GM23248 (cell line): ENCODE measurements at regions not wholly inside any gene's neighbourhood (a gene's known extent, or its start where the extent isn't known, plus 50 kb on each side); places are given as distances from the start of the nearest gene placed in this dataset.

Source experiments
- DNase-seq: peaks from one replicate; pipeline ENCODE4 v3.0.0-alpha.2; 2015
- H2AFZ ChIP-seq: fragments of 200-600 bp; sonication (generic); 2 replicates; pipeline ENCODE4 v1.6.1; 2016; ENCODE audit warnings: antibody characterized with exemption
- H3F3A ChIP-seq: fragments of 200-600 bp; sonication (generic); 2 replicates; pipeline ENCODE4 v1.6.1; 2016; ENCODE audit warnings: mild to moderate bottlenecking, antibody characterized with exemption, mixed run types; ENCODE audit not compliant: insufficient read depth
- H3K27ac ChIP-seq: fragments of 200-600 bp; sonication (generic); 2 replicates; pipeline ENCODE4 v1.5.1; 2016; ENCODE audit warnings: mild to moderate bottlenecking
- H3K27me3 ChIP-seq: fragments of 200-600 bp; sonication (generic); replicated peaks from 2 replicates; pipeline ENCODE4 v1.6.1; 2016; ENCODE audit warnings: mild to moderate bottlenecking; ENCODE audit not compliant: insufficient read depth
- H3K36me3 ChIP-seq: fragments of 200-600 bp; sonication (generic); 2 replicates; pipeline ENCODE4 v1.6.1; 2016; ENCODE audit warnings: low read depth, mild to moderate bottlenecking
- H3K4me1 ChIP-seq: fragments of 200-600 bp; sonication (generic); 2 replicates; pipeline ENCODE4 v1.6.1; 2016; ENCODE audit warnings: mild to moderate bottlenecking; ENCODE audit not compliant: insufficient read depth
- H3K4me2 ChIP-seq: fragments of 200-600 bp; sonication (generic); one replicate; pipeline ENCODE4 v1.6.1; 2016; ENCODE audit warnings: mild to moderate bottlenecking; ENCODE audit not compliant: unreplicated experiment
- H3K4me3 ChIP-seq: fragments of 200-600 bp; sonication (generic); 2 replicates; pipeline ENCODE4 v1.5.1; 2016; ENCODE audit warnings: mild to moderate bottlenecking
- H3K79me2 ChIP-seq: fragments of 200-600 bp; sonication (generic); 2 replicates; pipeline ENCODE4 v1.6.1; 2016; ENCODE audit warnings: mild to moderate bottlenecking; ENCODE audit not compliant: insufficient read depth
- H3K9ac ChIP-seq: fragments of 200-600 bp; sonication (generic); 2 replicates; pipeline ENCODE4 v1.6.1; 2016; ENCODE audit warnings: mild to moderate bottlenecking
- H3K9me2 ChIP-seq: fragments of 200-600 bp; sonication (generic); 2 replicates; pipeline ENCODE4 v1.6.1; 2016; ENCODE audit warnings: mixed run types, mild to moderate bottlenecking, moderate library complexity; ENCODE audit not compliant: insufficient read depth
- H3K9me3 ChIP-seq: fragments of 200-600 bp; sonication (generic); one replicate; pipeline ENCODE4 v1.6.1; 2017; ENCODE audit warnings: low read depth
- H4K20me1 ChIP-seq: fragments of 200-600 bp; sonication (generic); 2 replicates; pipeline ENCODE4 v1.6.0; 2016; ENCODE audit not compliant: insufficient read depth
- EZH2 ChIP-seq: fragments of 200-600 bp; sonication (generic); IDR thresholded peaks from 2 replicates; pipeline ENCODE4 v1.6.1; 2018; ENCODE audit warnings: antibody characterized with exemption, mild to moderate bottlenecking; ENCODE audit not compliant: insufficient read depth, poor library complexity, severe bottlenecking
- EZH2phosphoT487 ChIP-seq: fragments of 200-600 bp; sonication (generic); IDR thresholded peaks from 2 replicates; pipeline ENCODE4 v1.6.1; 2018; ENCODE audit warnings: antibody characterized with exemption, moderate library complexity, mild to moderate bottlenecking, low read depth; ENCODE audit not compliant: insufficient read depth
- WGBS, 2 experiments: methylation state at CpG; one replicate each; pipeline ENCODE4 v1.1.6; 2015 to 2017; ENCODE audit warnings: low lambda C conversion rate in 2 of 2, low coverage in 1 of 2; ENCODE audit errors: missing lambda C conversion rate in 2 of 2; 5-methylcytosine and 5-hydroxymethylcytosine counted together
- in situ Hi-C: fragments of 300-500 bp; cut with MboI; formaldehyde crosslinking; loops from 2 replicates; pipeline ENCODE4 v1.15.0; 2020

DNA sequence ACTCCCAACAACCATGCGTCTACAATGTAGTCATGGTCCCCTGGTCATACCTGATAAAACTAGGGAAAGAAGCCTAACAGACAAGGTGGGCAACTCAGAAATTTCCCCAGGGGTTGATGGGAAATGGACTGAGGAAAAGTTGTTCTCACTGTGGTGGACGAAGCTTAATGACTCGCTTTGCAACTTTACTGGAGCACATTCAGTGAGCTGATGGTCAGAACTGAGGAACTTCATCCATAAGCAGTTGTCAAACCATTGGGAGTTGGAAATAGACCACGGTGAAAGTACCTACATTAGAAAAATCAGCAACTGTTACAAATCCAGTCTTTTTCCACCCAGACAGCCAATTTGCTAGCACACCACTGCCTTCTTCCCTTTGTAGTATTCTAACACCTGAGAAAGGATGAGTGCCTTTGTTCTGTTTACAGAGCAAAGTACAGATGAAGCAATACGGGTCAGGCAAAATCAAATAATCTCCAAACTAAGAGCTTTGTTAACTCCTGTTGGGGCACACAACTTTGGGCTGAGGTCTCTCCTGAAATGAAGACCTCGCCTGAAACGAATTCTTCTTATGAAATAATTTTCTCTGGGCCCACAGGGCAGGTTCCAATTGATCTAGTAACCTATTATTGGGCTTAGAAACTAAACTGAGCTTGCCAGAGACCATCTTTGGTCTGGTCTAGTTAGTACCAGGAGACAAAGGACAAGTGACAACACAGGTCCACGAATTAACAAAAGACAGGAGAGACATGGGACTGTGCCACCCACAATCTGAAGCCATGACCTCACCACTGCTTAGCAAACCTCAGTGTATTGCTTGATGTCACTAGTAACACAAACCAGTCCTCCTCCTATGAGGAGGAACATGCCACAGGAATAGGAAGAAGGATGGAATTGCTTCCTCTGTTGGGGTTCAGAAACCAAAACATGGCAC, 58.9 kb upstream of the NFKB1 start:
- Histone ChIP-seq H3K9me3 (no peaks in the 10 kb centered on the region), H3K27me3 (no peaks in the 10 kb centered on the region), H3F3A (peaks cover 18% of the 10 kb centered on the region), H3K27ac (no peak overlapping the region), H3K4me3 (no peak overlapping the region), H3K4me1 (peaks cover 22% of the 10 kb centered on the region), H3K36me3 (no peaks in the 10 kb centered on the region), H3K9me2 (no peaks in the 10 kb centered on the region), H4K20me1 (no peaks in the 10 kb centered on the region), H3K9ac (no peak overlapping the region), H3K4me2 (no peak overlapping the region), H2AFZ (no peak overlapping the region), H3K79me2 (no peaks in the 10 kb centered on the region)
- 83 to 84% methylated on average over 8 of the region's 8 CpGs for WGBS, 2 experiments
- in situ Hi-C loops: loop anchor here (10.0 kb wide), 1 partner anchor 563 kb away; no protein-coding TSS in a partner anchor
- DNase-seq: no peak
- TF ChIP-seq EZH2: no peak
- no peak for TF ChIP-seq EZH2phosphoT487

DNA sequence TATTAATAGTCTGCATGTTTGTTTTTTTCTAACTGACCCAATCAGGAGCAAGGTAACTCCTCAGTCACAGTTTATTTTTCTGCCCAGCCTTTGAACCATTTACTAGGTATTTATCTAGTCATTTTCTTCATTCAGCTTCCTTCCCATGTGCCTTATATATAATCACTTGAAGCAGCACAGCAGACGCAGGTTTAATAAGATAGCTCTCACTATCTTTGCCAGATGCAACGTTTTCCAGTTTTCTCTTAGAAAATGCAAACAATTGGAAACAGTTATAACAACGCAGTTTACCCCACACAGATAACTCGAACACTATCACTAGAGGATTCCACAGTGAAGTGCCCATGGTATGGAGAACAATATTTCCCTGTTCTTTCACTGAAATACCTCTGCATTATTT, 56.4 kb upstream of the NFKB1 start:
- no peak overlapping the region for H3K9ac ChIP-seq
- H4K20me1 ChIP-seq: no peaks in the 10 kb centered on the region
- H3K4me1 ChIP-seq: peaks cover 5% of the 10 kb centered on the region
- H3K79me2 ChIP-seq: no peaks in the 10 kb centered on the region
- no peak overlapping the region for H2AFZ ChIP-seq
- no peak overlapping the region for H3K4me2 ChIP-seq
- no peak for DNase-seq
- TF ChIP-seq EZH2 (no peak), EZH2phosphoT487 (no peak)
- H3F3A ChIP-seq: peaks cover 4% of the 10 kb centered on the region; the same call in 1 of the 2 replicates
- 78 to 84% methylated on average over 4 of the region's 4 CpGs for WGBS, 2 experiments
- no peak overlapping the region for H3K4me3 ChIP-seq
- H3K27me3 ChIP-seq: no peaks in the 10 kb centered on the region
- in situ Hi-C loops: loop anchor here (10.0 kb wide), 1 partner anchor 560 kb away; no protein-coding TSS in a partner anchor
- H3K9me2 ChIP-seq: no peaks in the 10 kb centered on the region
- no peaks in the 10 kb centered on the region for H3K36me3 ChIP-seq
- no peaks in the 10 kb centered on the region for H3K9me3 ChIP-seq
- H3K27ac ChIP-seq: no peak overlapping the region

DNA sequence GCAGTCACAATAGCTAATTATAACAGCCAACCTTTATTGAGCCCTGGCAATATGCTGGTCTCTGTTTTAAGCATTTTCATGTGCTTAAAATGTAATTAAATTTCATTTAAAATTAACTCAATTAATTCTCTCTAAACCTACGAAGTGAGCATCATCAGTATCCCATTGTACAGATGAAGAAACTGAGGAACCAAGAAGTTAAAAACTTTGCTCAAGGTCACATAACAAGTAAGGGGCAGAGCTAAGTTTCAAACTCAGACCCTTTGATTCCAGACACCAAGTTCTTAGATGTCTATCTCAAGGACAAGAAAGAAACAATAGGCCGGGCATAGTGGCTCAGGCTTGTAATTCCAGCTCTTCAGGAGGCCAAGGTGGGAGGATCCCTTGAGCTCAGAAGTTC, 55.9 kb upstream of the NFKB1 start:
- Histone ChIP-seq H3K9me3 (no peaks in the 10 kb centered on the region), H3K9me2 (no peaks in the 10 kb centered on the region), H3K4me2 (no peak overlapping the region), H2AFZ (no peak overlapping the region), H3K27me3 (no peaks in the 10 kb centered on the region), H3K4me1 (peaks cover under 1% of the 10 kb centered on the region), H3K4me3 (no peak overlapping the region), H3K27ac (no peak overlapping the region), H3F3A (no peaks in the 10 kb centered on the region), H3K9ac (no peak overlapping the region), H4K20me1 (no peaks in the 10 kb centered on the region), H3K79me2 (no peaks in the 10 kb centered on the region), H3K36me3 (no peaks in the 10 kb centered on the region)
- in situ Hi-C loops: loop anchor here (10.0 kb wide), 1 partner anchor 560 kb away; no protein-coding TSS in a partner anchor
- TF ChIP-seq EZH2phosphoT487 (no peak), EZH2 (no peak)
- WGBS, 2 experiments: 93 to 98% methylated on average over 2 of the region's 2 CpGs
- no peak for DNase-seq

DNA sequence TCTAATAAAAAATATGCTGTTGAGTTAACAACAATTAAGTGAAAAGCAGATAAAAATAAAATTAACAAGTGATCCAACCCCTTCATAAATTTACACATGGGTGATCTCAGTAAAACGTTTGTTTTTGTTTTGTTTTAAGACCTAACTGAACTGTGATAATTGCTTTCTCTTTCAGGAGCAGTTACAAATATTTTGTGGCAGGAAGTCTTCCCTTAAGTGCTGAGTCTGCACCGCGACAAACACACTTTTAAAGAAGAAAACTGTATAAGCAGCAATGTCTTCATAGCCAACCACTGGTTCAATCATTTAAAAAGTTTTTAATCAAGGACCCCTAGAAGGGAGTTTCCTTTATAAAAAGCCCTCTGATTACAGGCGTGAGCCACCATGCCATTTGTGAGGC, 53.7 kb upstream of the NFKB1 start:
- Histone ChIP-seq H3K4me3 (no peak overlapping the region), H3K27ac (no peak overlapping the region), H3K9ac (no peak overlapping the region), H3K4me2 (no peak overlapping the region), H3K79me2 (no peaks in the 10 kb centered on the region), H3K36me3 (no peaks in the 10 kb centered on the region), H2AFZ (no peak overlapping the region; the same call in 1 of the 2 replicates), H3K27me3 (no peaks in the 10 kb centered on the region), H4K20me1 (no peaks in the 10 kb centered on the region), H3K9me2 (no peaks in the 10 kb centered on the region), H3K9me3 (no peaks in the 10 kb centered on the region), H3F3A (no peaks in the 10 kb centered on the region), H3K4me1 (no peaks in the 10 kb centered on the region)
- in situ Hi-C loops: loop anchor here (10.0 kb wide), 1 partner anchor 557 kb away; no protein-coding TSS in a partner anchor
- 64 to 66% methylated on average over 4 of the region's 4 CpGs for WGBS, 2 experiments
- DNase-seq: no peak
- TF ChIP-seq EZH2: no peak
